Keratinocyte (primary cell): ENCODE measurements at regions not wholly inside any gene's neighbourhood (a gene's known extent, or its start where the extent isn't known, plus 50 kb on each side); places are given as distances from the start of the nearest gene placed in this dataset.

ENCODE experiments used
- CTCF ChIP-seq, 3 experiments: IDR thresholded peaks in 1 of 3; conservative IDR thresholded peaks in 1 of 3; optimal IDR thresholded peaks in 1 of 3; 2 replicates in 2 of 3; 3 replicates in 1 of 3; pipeline versions ENCODE3 to v1.5.1; 2011; ENCODE audit warnings: low read length in 3 of 3, mild to moderate bottlenecking in 3 of 3, moderate library complexity in 2 of 3, control low read depth in 1 of 3, inconsistent platforms in 1 of 3; ENCODE audit not compliant: insufficient read depth in 2 of 3; ENCODE audit errors: extremely low read depth in 1 of 3
- EZH2 ChIP-seq: IDR thresholded peaks from one replicate; pipeline ENCODE4 v1.6.1; 2012; ENCODE audit warnings: inconsistent platforms, mild to moderate bottlenecking, low read length, moderate library complexity

GRCh38 chr6:112865131-112865530, 518.0 kb downstream of the RFPL4B start:
- TF ChIP-seq CTCF (optimal IDR thresholded peaks at IDR 0.05 in 1 of 3, IDR thresholded peaks at IDR 0.05 in 1 of 3, conservative IDR thresholded peaks at IDR 0.05 in 1 of 3; ENCODE audit: extremely low read depth in 1 of 3, insufficient read depth in 2 of 3, low read length in 3 of 3) (no peak), EZH2 (no peak)
